Thyroid gland (tissue), 4 donors: ENCODE measurements at regions not wholly inside any gene's neighbourhood (a gene's known extent, or its start where the extent isn't known, plus 50 kb on each side); places are given as distances from the start of the nearest gene placed in this dataset.
"Not testable (repeated sequence)": the region's sequence is repeated elsewhere in the genome, so short reads cannot be mapped to it uniquely, and the experiment has no call there.

Source experiments
- DNase-seq, 2 donors: peaks; one replicate each; pipeline ENCODE4 v3.0.0-alpha.2; 2019
- H3K27ac ChIP-seq, 3 donors: fragments of 200-600 bp; sonication (generic); 1 replicate in 2 of 3; 2 replicates in 1 of 3; pipeline ENCODE4 v1.5.1; 2016 to 2019; ENCODE audit warnings: mild to moderate bottlenecking in 1 of 3, moderate library complexity in 1 of 3
- H3K27me3 ChIP-seq: fragments of 200-600 bp; sonication (generic); one replicate; pipeline ENCODE4 v1.5.1; 2019
- H3K36me3 ChIP-seq, 2 donors: fragments of 200-600 bp; sonication (generic); one replicate each; pipeline ENCODE4 v1.5.1; 2016 to 2019
- H3K4me1 ChIP-seq, 2 donors: fragments of 200-600 bp; sonication (generic); one replicate each; pipeline ENCODE4 v1.5.1; 2017 to 2019
- H3K4me3 ChIP-seq, 3 donors: fragments of 200-600 bp; sonication (generic); replicated peaks in 1 of 3; 1 replicate in 2 of 3; 2 replicates in 1 of 3; pipeline ENCODE4 v1.5.1; 2016; ENCODE audit warnings: mild to moderate bottlenecking in 1 of 3
- H3K9me3 ChIP-seq: fragments of 200-600 bp; sonication (generic); one replicate; pipeline ENCODE4 v1.5.1; 2017
- WGBS, 2 donors: methylation state at CpG; one replicate each; pipeline ENCODE4 v1.1.5; 2017; 5-methylcytosine and 5-hydroxymethylcytosine counted together
- intact Hi-C: fragments of 100-400 bp; cut with DNase I; formaldehyde crosslinking; loops from one replicate; pipeline ENCODE4 v1.15.1; 2023

- DNase-seq, intact Hi-C loops, H3K4me3 ChIP-seq, H3K36me3 ChIP-seq, H3K9me3 ChIP-seq, H3K27me3 ChIP-seq, H3K4me1 ChIP-seq, H3K27ac ChIP-seq: not testable (repeated sequence)
- WGBS, 2 donors: 71 to 72% methylated on average over 10 of the region's 10 CpGs
Observed at GRCh38 chr9:66601472-66601871, 299.1 kb upstream of the ZNF658 start.

GRCh38 chr9:66631521-66632046, 268.9 kb upstream of the ZNF658 start:
- H3K27me3 ChIP-seq, H3K4me3 ChIP-seq, H3K27ac ChIP-seq, H3K9me3 ChIP-seq, intact Hi-C loops, H3K4me1 ChIP-seq, H3K36me3 ChIP-seq: not testable (repeated sequence)
- 40% methylated on average over 1 of the region's 22 CpGs; no CpG with 5 or more reads in 1 of the 2 donors for WGBS, 2 donors
- DNase-seq: peak; percentile 48 to 63

GRCh38 chr9:66647675-66648074, 252.8 kb upstream of the ZNF658 start:
- H3K4me3 ChIP-seq, H3K27ac ChIP-seq, intact Hi-C loops, H3K36me3 ChIP-seq, DNase-seq, H3K27me3 ChIP-seq, H3K4me1 ChIP-seq, H3K9me3 ChIP-seq: not testable (repeated sequence)
- no CpG with 5 or more reads among the region's 2 CpGs for WGBS, 2 donors

GRCh38 chr9:66690242-66690641, 210.3 kb upstream of the ZNF658 start:
- H3K27ac ChIP-seq, DNase-seq, H3K4me3 ChIP-seq, intact Hi-C loops, H3K4me1 ChIP-seq, H3K36me3 ChIP-seq, H3K9me3 ChIP-seq, H3K27me3 ChIP-seq: not testable (repeated sequence)

- DNase-seq, H3K36me3 ChIP-seq, H3K9me3 ChIP-seq, H3K27me3 ChIP-seq, H3K4me3 ChIP-seq, intact Hi-C loops, H3K27ac ChIP-seq, H3K4me1 ChIP-seq: not testable (repeated sequence)
- no CpG with 5 or more reads among the region's 6 CpGs for WGBS, 2 donors
Observed at GRCh38 chr9:66695561-66696240, 204.8 kb upstream of the ZNF658 start.

GRCh38 chr9:66697343-66698065, 203.0 kb upstream of the ZNF658 start:
- H3K9me3 ChIP-seq, intact Hi-C loops, H3K27ac ChIP-seq, H3K4me1 ChIP-seq, DNase-seq, H3K27me3 ChIP-seq, H3K4me3 ChIP-seq, H3K36me3 ChIP-seq: not testable (repeated sequence)
- 100% methylated on average over 1 of the region's 9 CpGs; no CpG with 5 or more reads in 1 of the 2 donors for WGBS, 2 donors

- intact Hi-C loops, H3K36me3 ChIP-seq, H3K9me3 ChIP-seq, H3K4me3 ChIP-seq, H3K27me3 ChIP-seq, DNase-seq, H3K4me1 ChIP-seq, H3K27ac ChIP-seq: not testable (repeated sequence)
- 100% methylated on average over 1 of the region's 4 CpGs; no CpG with 5 or more reads in 1 of the 2 donors for WGBS, 2 donors
Observed at GRCh38 chr9:66698066-66698455, 202.5 kb upstream of the ZNF658 start.

GRCh38 chr9:66701411-66702377, 198.8 kb upstream of the ZNF658 start:
- H3K36me3 ChIP-seq, H3K9me3 ChIP-seq, DNase-seq, H3K4me1 ChIP-seq, intact Hi-C loops, H3K4me3 ChIP-seq, H3K27ac ChIP-seq, H3K27me3 ChIP-seq: not testable (repeated sequence)
- whole genome bisulfite sequencing, 2 donors: 45 to 53% methylated on average over 1 of the region's 3 CpGs

GRCh38 chr9:66711553-66711952, 189.0 kb upstream of the ZNF658 start:
- H3K4me1 ChIP-seq, H3K27me3 ChIP-seq, H3K9me3 ChIP-seq, DNase-seq, H3K4me3 ChIP-seq, H3K36me3 ChIP-seq, H3K27ac ChIP-seq, intact Hi-C loops: not testable (repeated sequence)
- no CpG with 5 or more reads among the region's 6 CpGs for WGBS, 2 donors

- DNase-seq, H3K4me3 ChIP-seq, H3K4me1 ChIP-seq, H3K36me3 ChIP-seq, H3K27me3 ChIP-seq, intact Hi-C loops, H3K27ac ChIP-seq, H3K9me3 ChIP-seq: not testable (repeated sequence)
- no CpG with 5 or more reads among the region's 1 CpG for WGBS, 2 donors
Observed at GRCh38 chr9:66712870-66713269, 187.7 kb upstream of the ZNF658 start.

GRCh38 chr9:66713552-66713951, 187.0 kb upstream of the ZNF658 start:
- DNase-seq, H3K4me3 ChIP-seq, H3K4me1 ChIP-seq, intact Hi-C loops, H3K27me3 ChIP-seq, H3K27ac ChIP-seq, H3K36me3 ChIP-seq, H3K9me3 ChIP-seq: not testable (repeated sequence)
- no CpG with 5 or more reads among the region's 8 CpGs for WGBS, 2 donors

GRCh38 chr9:66720845-66721244, 179.7 kb upstream of the ZNF658 start:
- WGBS, 2 donors: no CpG with 5 or more reads among the region's 4 CpGs
- H3K27ac ChIP-seq, H3K27me3 ChIP-seq, H3K9me3 ChIP-seq, H3K4me1 ChIP-seq, H3K36me3 ChIP-seq, H3K4me3 ChIP-seq, DNase-seq, intact Hi-C loops: not testable (repeated sequence)
